ENCODE measurements at regions not wholly inside any gene's neighbourhood (a gene's known extent, or its start where the extent isn't known, plus 50 kb on each side); places are given as distances from the start of the nearest gene placed in this dataset.

DNA sequence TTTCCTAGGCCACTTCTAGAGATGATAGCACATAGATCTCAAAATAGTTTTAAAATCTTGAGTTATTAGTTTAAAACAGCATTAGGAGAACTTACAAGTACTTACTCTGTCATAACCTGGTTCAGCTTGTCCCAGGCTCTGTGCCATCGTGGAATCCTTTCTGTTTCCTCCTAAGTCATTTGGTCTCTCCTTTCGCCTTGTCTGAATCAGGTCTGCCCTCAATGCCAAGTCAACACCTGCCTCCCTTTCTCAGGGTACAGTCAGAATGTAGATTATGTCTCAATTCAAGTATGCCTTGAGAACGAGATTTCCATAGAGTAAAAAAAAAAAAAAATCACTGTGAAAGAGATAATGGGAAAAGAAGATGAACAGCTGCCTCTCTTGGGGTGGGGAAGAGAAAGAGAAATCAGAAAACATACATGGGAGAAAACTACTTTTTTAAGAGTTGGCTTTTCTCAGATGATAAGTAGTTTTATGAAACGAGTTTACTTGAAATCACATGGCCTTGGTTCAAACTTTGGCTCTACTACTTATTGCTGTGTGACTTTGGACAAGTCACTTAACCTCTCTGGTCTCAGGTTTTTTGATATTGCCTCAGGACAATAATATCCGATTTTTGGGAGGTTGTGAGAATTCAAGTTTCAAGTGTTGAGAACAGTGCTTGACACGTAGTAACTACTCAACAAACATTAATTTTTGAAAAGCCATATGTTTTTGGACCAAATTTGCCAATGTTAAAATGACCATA lies 219.8 kb downstream of the SQOR start:
- H3K9ac ChIP-seq (ENCODE audit: low read depth, low read length), result no peak overlapping the region
- ChIA-PET CTCF (no interaction called here), POLR2A (ENCODE audit: unreplicated experiment) (no interaction called here)
- no peak overlapping the region for H2BK15ac ChIP-seq (ENCODE audit: low read depth, low read length)
- H2AK5ac ChIP-seq (ENCODE audit: low read depth, low read length), result no peak overlapping the region
- H2BK20ac ChIP-seq (ENCODE audit: low read depth, low read length), result no peak overlapping the region
- WGBS, 2 experiments (ENCODE audit: extremely low coverage in 2 of 2, insufficient read length in 1 of 2), result no CpG with 5 or more reads among the region's 6 CpGs
- no peaks in the 10 kb centered on the region for H3K36me3 ChIP-seq (ENCODE audit: control insufficient read depth, insufficient read depth, low read length)
- no peak overlapping the region for H2BK120ac ChIP-seq (ENCODE audit: low read depth, low read length)
- H2BK5ac ChIP-seq (ENCODE audit: low read depth, low read length, poor library complexity, severe bottlenecking), result no peak overlapping the region
- DNase-seq, result no peak
- no peak overlapping the region for H2AFZ ChIP-seq (replicated peaks; ENCODE audit: low read length, poor library complexity)
- no peak overlapping the region for H3K4me3 ChIP-seq (ENCODE audit: insufficient read depth, low read depth, low read length)
- H3K4me1 ChIP-seq (ENCODE audit: control insufficient read depth, insufficient read depth, low read length), result no peaks in the 10 kb centered on the region
- no peak overlapping the region for H3K4me2 ChIP-seq (ENCODE audit: low read depth, low read length)
- no peak overlapping the region for H3K56ac ChIP-seq (ENCODE audit: extremely low read depth, insufficient read depth, low read length)
- H4K5ac ChIP-seq (ENCODE audit: low read depth, low read length), result no peak overlapping the region
- no peak overlapping the region for H2AK9ac ChIP-seq (replicated peaks; ENCODE audit: low read depth, low read length, poor library complexity)
- H4K8ac ChIP-seq (ENCODE audit: low read depth in 2 of 2, low read length in 2 of 2), result no peak overlapping the region
- no peak overlapping the region for H3K23ac ChIP-seq (ENCODE audit: low read depth, low read length)
- TF ChIP-seq CHD1 (IDR thresholded peaks at IDR 0.05; ENCODE audit: low read depth, low read length) (no peak), MXI1 (IDR thresholded peaks at IDR 0.05; ENCODE audit: borderline replicate concordance, low read depth, low read length) (no peak), BHLHE40 (IDR thresholded peaks at IDR 0.05; ENCODE audit: low read depth, low read length) (no peak), MAFK (IDR thresholded peaks at IDR 0.05; ENCODE audit: low read depth, low read length) (no peak), MAZ (IDR thresholded peaks at IDR 0.05; ENCODE audit: borderline replicate concordance, low read depth, low read length) (no peak), SMC3 (IDR thresholded peaks at IDR 0.05; ENCODE audit: low read depth, low read length) (no peak), FOS (IDR thresholded peaks at IDR 0.05; ENCODE audit: low read depth, low read length) (no peak)
- TF ChIP-seq, protein P1, sequence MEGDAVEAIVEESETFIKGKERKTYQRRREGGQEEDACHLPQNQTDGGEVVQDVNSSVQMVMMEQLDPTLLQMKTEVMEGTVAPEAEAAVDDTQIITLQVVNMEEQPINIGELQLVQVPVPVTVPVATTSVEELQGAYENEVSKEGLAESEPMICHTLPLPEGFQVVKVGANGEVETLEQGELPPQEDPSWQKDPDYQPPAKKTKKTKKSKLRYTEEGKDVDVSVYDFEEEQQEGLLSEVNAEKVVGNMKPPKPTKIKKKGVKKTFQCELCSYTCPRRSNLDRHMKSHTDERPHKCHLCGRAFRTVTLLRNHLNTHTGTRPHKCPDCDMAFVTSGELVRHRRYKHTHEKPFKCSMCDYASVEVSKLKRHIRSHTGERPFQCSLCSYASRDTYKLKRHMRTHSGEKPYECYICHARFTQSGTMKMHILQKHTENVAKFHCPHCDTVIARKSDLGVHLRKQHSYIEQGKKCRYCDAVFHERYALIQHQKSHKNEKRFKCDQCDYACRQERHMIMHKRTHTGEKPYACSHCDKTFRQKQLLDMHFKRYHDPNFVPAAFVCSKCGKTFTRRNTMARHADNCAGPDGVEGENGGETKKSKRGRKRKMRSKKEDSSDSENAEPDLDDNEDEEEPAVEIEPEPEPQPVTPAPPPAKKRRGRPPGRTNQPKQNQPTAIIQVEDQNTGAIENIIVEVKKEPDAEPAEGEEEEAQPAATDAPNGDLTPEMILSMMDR (conservative IDR thresholded peaks at IDR 0.05; ENCODE audit: low read depth, low read length), result no peak
- dilution Hi-C loops (cut with HindIII; ENCODE audit: low sequenced_read_pairs, unreplicated experiment) (no loop called here), in situ Hi-C loops (cut with MboI; ENCODE audit: low sequenced_read_pairs) (no loop called here), intact Hi-C loops (cut with micrococcal nuclease) (no loop called here)
- no peaks in the 10 kb centered on the region for H3K27me3 ChIP-seq (ENCODE audit: control insufficient read depth, insufficient read depth, low read length)
- H3K4ac ChIP-seq (ENCODE audit: low read depth, low read length), result no peak overlapping the region
- H3K18ac ChIP-seq (ENCODE audit: low read depth, low read length), result no peak overlapping the region
- no peaks in the 10 kb centered on the region for H3K79me1 ChIP-seq (ENCODE audit: low read depth in 1 of 2, low read length in 2 of 2)
- no peak overlapping the region for H3K14ac ChIP-seq (replicated peaks; ENCODE audit: low read depth, low read length)
- H4K20me1 ChIP-seq (ENCODE audit: insufficient read depth, low read length), result no peaks in the 10 kb centered on the region
- no TSS peak for BruUV-seq (replicated peaks)
- H3K27ac ChIP-seq (ENCODE audit: insufficient read depth, low read length), result no peak overlapping the region
- H3K9me3 ChIP-seq (ENCODE audit: control insufficient read depth, insufficient read depth, low read length), result peaks cover 7% of the 10 kb centered on the region
- ATAC-seq (ENCODE audit: low read depth), result no peak
- no peaks in the 10 kb centered on the region for H3K9me1 ChIP-seq (ENCODE audit: insufficient read depth, low read length)
- H4K91ac ChIP-seq (ENCODE audit: insufficient read depth, low read depth, low read length), result no peak overlapping the region

Measured in IMR-90 (cell line).